Neural cell (in vitro differentiated cells): ENCODE measurements at regions not wholly inside any gene's neighbourhood (a gene's known extent, or its start where the extent isn't known, plus 50 kb on each side); places are given as distances from the start of the nearest gene placed in this dataset.

Source experiments
- H2AFZ ChIP-seq: fragments of 200-600, 300-800 bp; sonication (generic), shearing (Covaris generic); 2 replicates; pipeline ENCODE4 v1.6.0; 2014; ENCODE audit warnings: low read depth, mild to moderate bottlenecking, antibody characterized with exemption, low read length, moderate library complexity
- H3F3A ChIP-seq: fragments of 200-600 bp; shearing (Covaris generic); 2 replicates; pipeline ENCODE4 v1.6.1; 2016; ENCODE audit warnings: mild to moderate bottlenecking, moderate library complexity, mixed read lengths, antibody characterized with exemption, low read length; ENCODE audit not compliant: insufficient read depth, poor library complexity, severe bottlenecking
- H3K27ac ChIP-seq: fragments of 200-600, 300-800 bp; sonication (generic), shearing (Covaris generic); 2 replicates; pipeline ENCODE4 v1.5.1; 2014; ENCODE audit warnings: mild to moderate bottlenecking, low read length, moderate library complexity
- H3K27me3 ChIP-seq: fragments of 300-800, 200-600 bp; sonication (generic), shearing (Covaris generic); 2 replicates; pipeline ENCODE4 v1.6.0; 2014; ENCODE audit warnings: mild to moderate bottlenecking, low read depth, low read length, moderate library complexity; ENCODE audit not compliant: insufficient read depth
- H3K36me3 ChIP-seq: fragments of 300-800, 200-600 bp; sonication (generic), shearing (Covaris generic); 2 replicates; pipeline ENCODE4 v1.5.1; 2014; ENCODE audit warnings: mild to moderate bottlenecking, antibody characterized with exemption, low read length, moderate library complexity; ENCODE audit not compliant: insufficient read depth
- H3K4me2 ChIP-seq: fragments of 300-800, 200-600 bp; sonication (generic), shearing (Covaris generic); 2 replicates; pipeline ENCODE4 v1.6.0; 2014; ENCODE audit warnings: mild to moderate bottlenecking, low read length
- H3K4me3 ChIP-seq: fragments of 300-800, 200-600 bp; sonication (generic), shearing (Covaris generic); 2 replicates; pipeline ENCODE4 v1.5.1; 2014; ENCODE audit warnings: mild to moderate bottlenecking, low read length, moderate library complexity
- H3K79me2 ChIP-seq: fragments of 200-600 bp; shearing (Covaris generic); replicated peaks from 2 replicates; pipeline ENCODE4 v1.6.0; 2014; ENCODE audit warnings: mild to moderate bottlenecking, low read length, moderate library complexity; ENCODE audit not compliant: insufficient read depth
- H3K9ac ChIP-seq: fragments of 300-800, 200-600 bp; sonication (generic), shearing (Covaris generic); 2 replicates; pipeline ENCODE4 v1.6.1; 2016; ENCODE audit warnings: mild to moderate bottlenecking, low read length, mixed read lengths
- H3K9me2 ChIP-seq: fragments of 200-600 bp; shearing (Covaris generic); 2 replicates; pipeline ENCODE4 v1.6.1; 2016; ENCODE audit warnings: mild to moderate bottlenecking, low read length, mixed read lengths; ENCODE audit not compliant: insufficient read depth
- H3K9me3 ChIP-seq: fragments of 200-600, 300-800 bp; sonication (generic), shearing (Covaris generic); 2 replicates; pipeline ENCODE4 v1.6.1; 2016; ENCODE audit warnings: mild to moderate bottlenecking, mixed run types, low read length, moderate library complexity, mixed read lengths
- H4K20me1 ChIP-seq: fragments of 200-600 bp; shearing (Covaris generic); 2 replicates; pipeline ENCODE4 v1.6.1; 2016; ENCODE audit warnings: mild to moderate bottlenecking, mixed run types; ENCODE audit not compliant: insufficient read depth
- CTCF ChIP-seq: fragments of 450-650 bp; IDR thresholded peaks from 2 replicates; pipeline ENCODE4 v1.5.1; 2014; ENCODE audit warnings: antibody characterized with exemption, mild to moderate bottlenecking, moderate library complexity; ENCODE audit not compliant: poor library complexity, severe bottlenecking
- EP300 ChIP-seq: fragments of 450-650 bp; conservative IDR thresholded peaks from 2 replicates; pipeline ENCODE4 v1.6.1; 2014; ENCODE audit warnings: antibody characterized with exemption, mild to moderate bottlenecking, moderate library complexity; ENCODE audit not compliant: poor library complexity, severe bottlenecking
- EZH2 ChIP-seq: fragments of 200-600, 300-800 bp; shearing (Covaris generic), sonication (generic); IDR thresholded peaks from 2 replicates; pipeline ENCODE4 v1.6.1; 2014; ENCODE audit warnings: antibody characterized with exemption, low read length, borderline replicate concordance, mild to moderate bottlenecking; ENCODE audit not compliant: insufficient read depth, poor library complexity, severe bottlenecking
- MXI1 ChIP-seq: fragments of 450-650 bp; conservative IDR thresholded peaks from 2 replicates; pipeline ENCODE4 v1.6.1; 2014; ENCODE audit warnings: antibody characterized with exemption, mild to moderate bottlenecking; ENCODE audit not compliant: poor library complexity, severe bottlenecking
- POLR2AphosphoS5 ChIP-seq: IDR thresholded peaks from 2 replicates; pipeline ENCODE4 v1.6.1; 2012
- RAD21 ChIP-seq: fragments of 450-650 bp; conservative IDR thresholded peaks from 2 replicates; pipeline ENCODE4 v1.6.1; 2014; ENCODE audit warnings: antibody characterized with exemption, mild to moderate bottlenecking, moderate library complexity
- REST ChIP-seq: IDR thresholded peaks from 2 replicates; pipeline ENCODE4 v1.6.1; 2012; ENCODE audit warnings: borderline replicate concordance
- SMC3 ChIP-seq: fragments of 450-650 bp; conservative IDR thresholded peaks from 2 replicates; pipeline ENCODE4 v1.6.1; 2014; ENCODE audit warnings: antibody characterized with exemption, mild to moderate bottlenecking, moderate library complexity; ENCODE audit not compliant: poor library complexity
- TAF1 ChIP-seq: IDR thresholded peaks from 2 replicates; pipeline ENCODE4 v1.6.1; 2012; ENCODE audit warnings: low read depth

DNA sequence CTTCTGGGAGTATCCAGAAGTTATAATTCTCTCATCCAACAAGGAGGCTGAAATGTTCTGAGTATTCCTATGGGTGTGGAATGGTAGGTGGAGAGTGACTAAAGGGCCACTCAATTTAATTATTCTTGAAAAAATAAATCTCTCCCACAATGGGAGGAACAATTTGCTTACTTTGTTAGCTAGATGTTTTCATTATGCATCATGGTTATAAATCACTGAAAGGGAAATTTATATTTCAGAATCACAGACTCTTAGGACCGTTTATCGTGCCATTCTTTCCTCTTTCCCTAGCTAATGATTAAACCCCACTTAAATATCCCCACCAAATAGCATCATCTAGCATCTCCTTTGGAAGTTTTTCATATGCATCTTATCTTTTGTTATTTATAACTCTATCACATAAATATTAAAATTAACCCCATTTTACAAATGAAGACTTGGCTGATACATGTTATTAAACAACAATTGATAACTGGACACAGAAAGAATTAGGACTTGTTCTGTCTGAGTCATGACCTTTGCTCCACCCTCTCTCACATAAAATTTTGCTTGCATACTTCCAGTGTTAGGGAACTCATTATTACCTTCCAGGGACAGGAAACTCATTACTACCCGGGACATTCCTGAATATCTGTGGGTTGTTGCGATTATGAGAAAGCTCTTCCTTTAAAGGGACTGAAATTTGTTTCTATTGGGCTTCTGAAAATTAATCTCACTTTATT lies 94.9 kb upstream of the NMUR2 start:
- H3K9me2 ChIP-seq: no peaks in the 10 kb centered on the region
- H3K36me3 ChIP-seq: no peaks in the 10 kb centered on the region
- no peaks in the 10 kb centered on the region for H3K27me3 ChIP-seq
- H3K9ac ChIP-seq: no peak overlapping the region
- H3K27ac ChIP-seq: no peak overlapping the region
- H3K4me2 ChIP-seq: no peak overlapping the region
- no peaks in the 10 kb centered on the region for H4K20me1 ChIP-seq
- no peak overlapping the region for H3K4me3 ChIP-seq
- H3K79me2 ChIP-seq: no peaks in the 10 kb centered on the region
- H3K9me3 ChIP-seq: peaks cover 5% of the 10 kb centered on the region
- no peak for TF ChIP-seq MXI1
- no peak for TF ChIP-seq EZH2
- no peak for TF ChIP-seq POLR2AphosphoS5
- TF ChIP-seq TAF1: no peak
- no peak for TF ChIP-seq REST
- TF ChIP-seq RAD21: no peak
- no peak for TF ChIP-seq EP300
- no peak overlapping the region for H2AFZ ChIP-seq
- no peaks in the 10 kb centered on the region for H3F3A ChIP-seq

DNA sequence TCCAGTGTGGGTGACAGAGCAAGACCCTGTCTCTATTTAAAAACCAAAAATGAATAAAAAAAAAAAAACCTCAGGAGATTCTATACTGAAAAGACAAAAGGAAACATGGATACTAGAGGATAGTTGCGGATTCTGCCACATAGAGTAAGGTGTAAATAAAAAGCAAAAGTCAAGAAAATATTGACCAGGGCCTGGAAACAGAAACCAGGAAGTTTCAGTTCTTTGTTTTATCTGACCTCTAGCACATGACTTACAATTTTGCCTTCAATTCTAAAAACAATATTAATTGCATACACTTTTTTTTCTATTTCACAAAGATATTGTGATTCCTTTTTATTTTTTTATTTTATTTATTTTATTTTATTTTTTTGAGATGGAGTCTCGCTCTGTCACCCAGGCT lies 96.2 kb upstream of the NMUR2 start:
- Histone ChIP-seq H3F3A (no peaks in the 10 kb centered on the region), H3K79me2 (no peaks in the 10 kb centered on the region), H4K20me1 (no peaks in the 10 kb centered on the region), H3K4me2 (no peak overlapping the region), H2AFZ (no peak overlapping the region), H3K9ac (no peak overlapping the region), H3K27me3 (no peaks in the 10 kb centered on the region), H3K36me3 (no peaks in the 10 kb centered on the region), H3K4me3 (no peak overlapping the region), H3K27ac (no peak overlapping the region), H3K9me2 (no peaks in the 10 kb centered on the region), H3K9me3 (peaks cover 4% of the 10 kb centered on the region)
- TF ChIP-seq POLR2AphosphoS5: no peak
- TF ChIP-seq EP300: no peak
- TF ChIP-seq EZH2: no peak
- TF ChIP-seq TAF1: no peak
- TF ChIP-seq REST: no peak
- no peak for TF ChIP-seq MXI1
- TF ChIP-seq SMC3: no peak
- no peak for TF ChIP-seq CTCF
- no peak for TF ChIP-seq RAD21
